Activated naive CD8-positive, alpha-beta T cell treated with anti-CD3 and anti-CD28 coated beads, Interleukin-2, amount 50 U/mL, for 16 hours (primary cell): ENCODE measurements at regions not wholly inside any gene's neighbourhood (a gene's known extent, or its start where the extent isn't known, plus 50 kb on each side); places are given as distances from the start of the nearest gene placed in this dataset.

ENCODE experiments used
- DNase-seq: peaks from one replicate; pipeline ENCODE4 v3.0.0-alpha.2; 2020; ENCODE audit warnings: low read depth, low spot score

- no peak for DNase-seq
Measured at GRCh38 chr6:98433325-98434056, 400.9 kb upstream of the POU3F2 start.

- no peak for DNase-seq
Measured at GRCh38 chr6:98443633-98444032, 390.7 kb upstream of the POU3F2 start.

GRCh38 chr6:98452685-98453084, 381.7 kb upstream of the POU3F2 start:
- no peak for DNase-seq

- no peak for DNase-seq
Measured at GRCh38 chr6:98454809-98455322, 379.5 kb upstream of the POU3F2 start.

GRCh38 chr6:98458708-98459107, 375.7 kb upstream of the POU3F2 start:
- DNase-seq: no peak

- DNase-seq: no peak
Measured at GRCh38 chr6:98463038-98464000, 371.1 kb upstream of the POU3F2 start.

- DNase-seq: no peak
Measured at GRCh38 chr6:98467091-98467490, 367.3 kb upstream of the POU3F2 start.

GRCh38 chr6:98467902-98468301, 366.5 kb upstream of the POU3F2 start:
- DNase-seq: no peak

- no peak for DNase-seq
Measured at GRCh38 chr6:98469141-98469540, 365.2 kb upstream of the POU3F2 start.

- DNase-seq: no peak
Measured at GRCh38 chr6:98470821-98471220, 363.6 kb upstream of the POU3F2 start.

GRCh38 chr6:98471444-98471843, 362.9 kb upstream of the POU3F2 start:
- no peak for DNase-seq

GRCh38 chr6:98477231-98477630, 357.1 kb upstream of the POU3F2 start:
- no peak for DNase-seq

GRCh38 chr6:98484696-98485095, 349.7 kb upstream of the POU3F2 start:
- no peak for DNase-seq

- DNase-seq: no peak
Measured at GRCh38 chr6:98485593-98485992, 348.8 kb upstream of the POU3F2 start.

GRCh38 chr6:98486057-98486456, 348.3 kb upstream of the POU3F2 start:
- no peak for DNase-seq

- DNase-seq: no peak
Measured at GRCh38 chr6:98487612-98488011, 346.8 kb upstream of the POU3F2 start.

- no peak for DNase-seq
Measured at GRCh38 chr6:98498144-98498775, 336.1 kb upstream of the POU3F2 start.

- no peak for DNase-seq
Measured at GRCh38 chr6:98498866-98499265, 335.5 kb upstream of the POU3F2 start.

- no peak for DNase-seq
Measured at GRCh38 chr6:98514073-98514720, 320.2 kb upstream of the POU3F2 start.

- DNase-seq: no peak
Measured at GRCh38 chr6:98514796-98515195, 319.6 kb upstream of the POU3F2 start.

GRCh38 chr6:98516206-98516605, 318.2 kb upstream of the POU3F2 start:
- no peak for DNase-seq

GRCh38 chr6:98516866-98517265, 317.5 kb upstream of the POU3F2 start:
- no peak for DNase-seq
